HG03064 (cell line): ENCODE measurements at regions not wholly inside any gene's neighbourhood (a gene's known extent, or its start where the extent isn't known, plus 50 kb on each side); places are given as distances from the start of the nearest gene placed in this dataset.
"Not testable (repeated sequence)": the region's sequence is repeated elsewhere in the genome, so short reads cannot be mapped to it uniquely, and the experiment has no call there.

Experiments
- ATAC-seq: cut with Tn5 transposase; IDR thresholded peaks from one replicate; pipeline ENCODE4 v1.9.1; 2021; ENCODE audit warnings: low read depth; ENCODE audit not compliant: unreplicated experiment

- no peak for ATAC-seq
Measured at GRCh38 chr10:106309376-106309775, 855.1 kb downstream of the SORCS1 start.

- ATAC-seq: no peak
Measured at GRCh38 chr10:106308284-106308683, 856.2 kb downstream of the SORCS1 start.

- no peak for ATAC-seq
Measured at GRCh38 chr10:106304056-106304455, 860.5 kb downstream of the SORCS1 start.

- no peak for ATAC-seq
Measured at GRCh38 chr10:106302961-106303360, 861.5 kb downstream of the SORCS1 start.

- ATAC-seq: no peak
Measured at GRCh38 chr10:106301146-106301545, 863.4 kb downstream of the SORCS1 start.

- no peak for ATAC-seq
Measured at GRCh38 chr10:106296750-106297392, 867.6 kb downstream of the SORCS1 start.

- no peak for ATAC-seq
Measured at GRCh38 chr10:106284802-106285587, 879.5 kb downstream of the SORCS1 start.

GRCh38 chr10:106280896-106281460 is 883.5 kb downstream of the SORCS1 start:
- ATAC-seq: no peak

- ATAC-seq: no peak
Measured at GRCh38 chr10:106278383-106278782, 886.1 kb downstream of the SORCS1 start.

GRCh38 chr10:106271237-106271636 is 893.3 kb downstream of the SORCS1 start:
- ATAC-seq: no peak

- no peak for ATAC-seq
Measured at GRCh38 chr10:106268000-106268399, 896.5 kb downstream of the SORCS1 start.

GRCh38 chr10:106267591-106267990 is 896.9 kb downstream of the SORCS1 start:
- ATAC-seq: no peak

GRCh38 chr10:106257432-106257831 is 907.1 kb downstream of the SORCS1 start:
- not testable (repeated sequence) for ATAC-seq

GRCh38 chr10:106255111-106255678 is 909.3 kb downstream of the SORCS1 start:
- no peak for ATAC-seq

GRCh38 chr10:106254071-106254470 is 910.4 kb downstream of the SORCS1 start:
- no peak for ATAC-seq

- no peak for ATAC-seq
Measured at GRCh38 chr10:106252541-106252940, 912.0 kb downstream of the SORCS1 start.

- ATAC-seq: no peak
Measured at GRCh38 chr10:106251573-106251972, 912.9 kb downstream of the SORCS1 start.

- no peak for ATAC-seq
Measured at GRCh38 chr10:106242301-106242700, 922.2 kb downstream of the SORCS1 start.

- ATAC-seq: no peak
Measured at GRCh38 chr10:106226828-106227227, 937.7 kb downstream of the SORCS1 start.

- ATAC-seq: no peak
Measured at GRCh38 chr10:106226142-106226541, 938.4 kb downstream of the SORCS1 start.

GRCh38 chr10:106224676-106225075 is 939.8 kb downstream of the SORCS1 start:
- ATAC-seq: no peak
